ENCODE measurements at regions not wholly inside any gene's neighbourhood (a gene's known extent, or its start where the extent isn't known, plus 50 kb on each side); places are given as distances from the start of the nearest gene placed in this dataset.

DNA sequence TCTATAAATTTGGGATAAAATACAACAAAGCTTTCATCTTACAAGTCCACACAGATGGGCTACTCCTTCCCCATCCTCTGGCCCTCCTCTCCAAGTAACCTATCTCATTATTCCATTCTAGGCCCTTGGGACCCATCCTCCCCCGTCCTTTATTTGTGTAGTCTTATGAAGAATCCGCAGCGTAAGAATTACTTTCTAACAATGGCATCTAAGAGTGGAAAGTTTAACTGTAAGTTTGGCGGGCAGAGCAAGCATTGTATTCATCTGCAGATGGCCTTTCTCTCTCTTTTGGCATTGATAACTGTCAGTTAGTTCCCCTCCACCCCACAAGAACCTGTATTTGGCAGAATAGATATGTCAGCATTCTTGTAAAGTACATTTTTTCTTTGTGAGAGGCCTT, 91.9 kb upstream of the TSPAN2 start:
- no peaks in the 10 kb centered on the region for H3K9me3 Mint-ChIP-seq (ENCODE audit: unreplicated experiment)
- Histone ChIP-seq H3K27me3 (replicated peaks; ENCODE audit: control insufficient read depth, insufficient read depth, low read length) (no peaks in the 10 kb centered on the region), H3K9me3 (no peaks in the 10 kb centered on the region), H3K36me3 (ENCODE audit: control insufficient read depth, insufficient read depth, low read length) (no peaks in the 10 kb centered on the region), H3K4me3 (ENCODE audit: low read depth, low read length) (no peak overlapping the region), H3K4me1 (no peaks in the 10 kb centered on the region)
- no TSS peak for BruUV-seq (replicated peaks)
- ChIA-PET POLR2A (no interaction called here), CTCF (no interaction called here)
- TF ChIP-seq, protein P1, sequence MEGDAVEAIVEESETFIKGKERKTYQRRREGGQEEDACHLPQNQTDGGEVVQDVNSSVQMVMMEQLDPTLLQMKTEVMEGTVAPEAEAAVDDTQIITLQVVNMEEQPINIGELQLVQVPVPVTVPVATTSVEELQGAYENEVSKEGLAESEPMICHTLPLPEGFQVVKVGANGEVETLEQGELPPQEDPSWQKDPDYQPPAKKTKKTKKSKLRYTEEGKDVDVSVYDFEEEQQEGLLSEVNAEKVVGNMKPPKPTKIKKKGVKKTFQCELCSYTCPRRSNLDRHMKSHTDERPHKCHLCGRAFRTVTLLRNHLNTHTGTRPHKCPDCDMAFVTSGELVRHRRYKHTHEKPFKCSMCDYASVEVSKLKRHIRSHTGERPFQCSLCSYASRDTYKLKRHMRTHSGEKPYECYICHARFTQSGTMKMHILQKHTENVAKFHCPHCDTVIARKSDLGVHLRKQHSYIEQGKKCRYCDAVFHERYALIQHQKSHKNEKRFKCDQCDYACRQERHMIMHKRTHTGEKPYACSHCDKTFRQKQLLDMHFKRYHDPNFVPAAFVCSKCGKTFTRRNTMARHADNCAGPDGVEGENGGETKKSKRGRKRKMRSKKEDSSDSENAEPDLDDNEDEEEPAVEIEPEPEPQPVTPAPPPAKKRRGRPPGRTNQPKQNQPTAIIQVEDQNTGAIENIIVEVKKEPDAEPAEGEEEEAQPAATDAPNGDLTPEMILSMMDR (IDR thresholded peaks at IDR 0.05; ENCODE audit: insufficient read depth in 1 of 2, low read depth in 1 of 2, low read length in 1 of 2, severe bottlenecking in 1 of 2, unreplicated experiment in 1 of 2), result no peak
- H3K27ac Mint-ChIP-seq (ENCODE audit: unreplicated experiment), result no peak overlapping the region
- no peaks in the 10 kb centered on the region for H3K36me3 Mint-ChIP-seq (ENCODE audit: insufficient read depth, unreplicated experiment)
- no peak overlapping the region for H3K4me3 Mint-ChIP-seq (ENCODE audit: unreplicated experiment)
- intact Hi-C loops (cut with micrococcal nuclease; ENCODE audit: unreplicated experiment), result no loop called here
- H3K4me1 Mint-ChIP-seq (ENCODE audit: low read depth, unreplicated experiment), result peaks cover 11% of the 10 kb centered on the region
- no peaks in the 10 kb centered on the region for H3K27me3 Mint-ChIP-seq (ENCODE audit: insufficient read depth, unreplicated experiment)
- no peak for DNase-seq

DNA sequence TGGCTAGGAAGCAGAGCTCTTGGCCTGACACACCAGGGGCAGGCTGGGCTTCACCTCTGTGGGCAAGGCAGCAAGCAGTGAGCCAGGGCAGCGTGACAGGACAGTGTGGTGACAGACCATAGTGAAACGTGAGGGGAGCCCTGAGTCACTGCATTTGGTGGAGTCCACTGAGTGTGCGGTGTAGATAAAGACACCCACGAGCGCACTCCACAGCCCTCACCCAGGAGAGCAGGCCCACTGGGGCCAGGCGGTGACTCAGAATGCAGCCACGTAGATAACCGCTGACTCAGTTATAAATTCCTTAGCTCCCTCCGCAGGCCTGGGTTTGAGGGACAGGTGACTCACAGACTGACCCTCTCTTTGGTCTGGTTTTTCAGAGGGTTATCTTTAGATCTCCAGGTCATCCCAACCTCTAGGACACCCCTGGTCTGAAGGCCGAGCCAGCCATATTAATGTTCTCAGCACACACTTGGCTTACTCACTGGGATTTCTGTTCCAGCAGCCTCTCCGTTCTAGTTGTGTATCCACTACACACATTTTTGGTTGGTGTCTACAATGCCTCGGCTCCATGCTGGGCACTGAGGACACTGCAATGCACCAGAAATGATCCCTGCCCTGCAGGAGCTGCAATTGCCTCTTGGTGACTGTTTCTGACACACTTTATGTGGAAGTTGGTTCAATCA, 90.2 kb upstream of the TSPAN2 start:
- Histone ChIP-seq H3K4me3 (ENCODE audit: low read depth, low read length) (no peak overlapping the region), H3K4me1 (no peaks in the 10 kb centered on the region), H3K36me3 (ENCODE audit: control insufficient read depth, insufficient read depth, low read length) (no peaks in the 10 kb centered on the region), H3K27me3 (replicated peaks; ENCODE audit: control insufficient read depth, insufficient read depth, low read length) (no peaks in the 10 kb centered on the region), H3K9me3 (no peaks in the 10 kb centered on the region)
- no peak overlapping the region for H3K4me3 Mint-ChIP-seq (ENCODE audit: unreplicated experiment)
- no peak for DNase-seq
- CTCF ChIA-PET, result no interaction called here
- no peaks in the 10 kb centered on the region for H3K4me1 Mint-ChIP-seq (ENCODE audit: low read depth, unreplicated experiment)
- H3K27me3 Mint-ChIP-seq (ENCODE audit: insufficient read depth, unreplicated experiment), result no peaks in the 10 kb centered on the region
- POLR2A ChIA-PET, result no interaction called here
- no peaks in the 10 kb centered on the region for H3K9me3 Mint-ChIP-seq (ENCODE audit: unreplicated experiment)
- TF ChIP-seq, protein P1 (IDR thresholded peaks at IDR 0.05; ENCODE audit: insufficient read depth in 1 of 2, low read depth in 1 of 2, low read length in 1 of 2, severe bottlenecking in 1 of 2, unreplicated experiment in 1 of 2), result no peak
- no TSS peak for BruUV-seq (replicated peaks)
- no peaks in the 10 kb centered on the region for H3K36me3 Mint-ChIP-seq (ENCODE audit: insufficient read depth, unreplicated experiment)
- intact Hi-C loops (cut with micrococcal nuclease; ENCODE audit: unreplicated experiment), result no loop called here
- H3K27ac Mint-ChIP-seq (ENCODE audit: unreplicated experiment), result no peak overlapping the region

DNA sequence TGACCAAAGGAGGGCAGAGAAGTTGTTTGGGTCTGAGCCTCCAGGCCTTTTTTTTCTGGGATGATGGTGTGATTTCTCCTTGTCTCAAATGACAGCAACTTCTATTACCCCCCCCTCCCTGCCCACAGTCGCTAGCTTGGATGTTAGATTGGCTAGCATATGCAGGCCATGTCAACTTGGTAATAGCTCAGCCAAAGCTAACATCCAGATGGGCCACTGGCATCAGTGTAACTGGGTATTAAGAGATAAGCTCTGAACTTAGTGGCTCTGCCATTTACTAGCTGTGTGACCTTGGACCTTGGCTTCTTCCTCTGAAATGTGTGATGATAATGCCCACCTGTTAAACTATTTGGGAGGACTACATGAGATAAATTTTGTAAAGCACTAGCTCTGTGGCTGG, 86.9 kb upstream of the TSPAN2 start:
- intact Hi-C loops (cut with micrococcal nuclease; ENCODE audit: unreplicated experiment), result no loop called here
- POLR2A ChIA-PET, result no interaction called here
- Mint-ChIP-seq H3K4me3 (ENCODE audit: unreplicated experiment) (no peak overlapping the region), H3K9me3 (ENCODE audit: unreplicated experiment) (no peaks in the 10 kb centered on the region), H3K36me3 (ENCODE audit: insufficient read depth, unreplicated experiment) (no peaks in the 10 kb centered on the region), H3K27me3 (ENCODE audit: insufficient read depth, unreplicated experiment) (no peaks in the 10 kb centered on the region), H3K27ac (ENCODE audit: unreplicated experiment) (no peak overlapping the region), H3K4me1 (ENCODE audit: low read depth, unreplicated experiment) (no peaks in the 10 kb centered on the region)
- BruUV-seq (replicated peaks), result no TSS peak
- no peaks in the 10 kb centered on the region for H3K4me1 ChIP-seq
- no peaks in the 10 kb centered on the region for H3K36me3 ChIP-seq (ENCODE audit: control insufficient read depth, insufficient read depth, low read length)
- TF ChIP-seq, protein P1 (IDR thresholded peaks at IDR 0.05; ENCODE audit: insufficient read depth in 1 of 2, low read depth in 1 of 2, low read length in 1 of 2, severe bottlenecking in 1 of 2, unreplicated experiment in 1 of 2), result no peak
- CTCF ChIA-PET, result interaction anchor here (0.6 kb wide), 1 partner anchor 35 kb away, joined by 3 read pairs; no protein-coding TSS in a partner anchor
- H3K4me3 ChIP-seq (ENCODE audit: low read depth, low read length), result no peak overlapping the region
- H3K9me3 ChIP-seq, result no peaks in the 10 kb centered on the region
- no peaks in the 10 kb centered on the region for H3K27me3 ChIP-seq (replicated peaks; ENCODE audit: control insufficient read depth, insufficient read depth, low read length)
- no peak for DNase-seq

Measured in Caco-2 (cell line).